Ovary (tissue), 7 donors: ENCODE measurements at regions not wholly inside any gene's neighbourhood (a gene's known extent, or its start where the extent isn't known, plus 50 kb on each side); places are given as distances from the start of the nearest gene placed in this dataset.

Source experiments
- DNase-seq, 5 donors: peaks; one replicate each; pipeline ENCODE4 v3.0.0-alpha.2; 2019 to 2020
- H3K27ac ChIP-seq, 2 donors: fragments of 200-600 bp; one replicate each; pipeline versions ENCODE4 v1.5.1 to v1.8.0; 2019 to 2022
- H3K27me3 ChIP-seq: fragments of 200-600 bp; one replicate; pipeline ENCODE4 v1.8.0; 2022
- H3K36me3 ChIP-seq: fragments of 200-600 bp; sonication (generic); one replicate; pipeline ENCODE4 v1.5.1; 2019
- H3K4me1 ChIP-seq: one replicate; pipeline ENCODE4 v1.8.1; 2013; ENCODE audit warnings: mild to moderate bottlenecking, moderate library complexity; ENCODE audit not compliant: insufficient read depth
- H3K4me3 ChIP-seq: fragments of 200-600 bp; sonication (generic); one replicate; pipeline ENCODE4 v1.5.1; 2017
- H3K9me3 ChIP-seq, 2 donors: fragments of 200-600 bp in 1 of 2; sonication (generic) in 1 of 2; one replicate each; pipeline versions ENCODE4 v1.5.1 to v1.8.1; 2013 to 2019; ENCODE audit warnings: mild to moderate bottlenecking in 1 of 2, moderate library complexity in 1 of 2
- EP300 ChIP-seq: sonication (generic); formaldehyde crosslinking; IDR thresholded peaks from one replicate; pipeline ENCODE4 v1.6.1; 2017; ENCODE audit warnings: antibody characterized with exemption
- POLR2A ChIP-seq: fragments of 450-650 bp; IDR thresholded peaks from one replicate; pipeline ENCODE4 v1.6.1; 2017; ENCODE audit warnings: antibody characterized with exemption, mild to moderate bottlenecking, moderate library complexity
- WGBS, 3 donors: extraction: QIAGEN DNeasy Blood & Tissue Kit in 1 of 3; methylation state at CpG; one replicate each; pipeline versions ENCODE4 v1.1.5 to v1.1.7; 2013 to 2017; 5-methylcytosine and 5-hydroxymethylcytosine counted together
- intact Hi-C, 4 donors: fragments of 100-400 bp; cut with DNase I; formaldehyde crosslinking; loops; one replicate each; pipeline versions ENCODE4 v1.11.0 to v1.15.1; 2022 to 2023
- TF ChIP-seq, protein P1 (sequence below), 3 donors: fragments of 450-650 bp in 2 of 3; fragments of 200-600 bp in 1 of 3; IDR thresholded peaks; one replicate each; pipeline versions ENCODE4 v1.5.1 to v1.8.0; 2016 to 2022; ENCODE audit warnings: antibody characterized with exemption in 3 of 3, mild to moderate bottlenecking in 1 of 3
- donor health status: DM: no; HTN: no; CAD: no; lungs with moderate emphysema.
- donor health status: DM: no; HTN: no; CAD: no.
- donor health status: Bipolar disorder and iron deficiency.
- donor health status: DM: no; HTN: no; CAD: no.
- donor health status: DM: yes; HTN: yes; CAD: no.

DNA sequence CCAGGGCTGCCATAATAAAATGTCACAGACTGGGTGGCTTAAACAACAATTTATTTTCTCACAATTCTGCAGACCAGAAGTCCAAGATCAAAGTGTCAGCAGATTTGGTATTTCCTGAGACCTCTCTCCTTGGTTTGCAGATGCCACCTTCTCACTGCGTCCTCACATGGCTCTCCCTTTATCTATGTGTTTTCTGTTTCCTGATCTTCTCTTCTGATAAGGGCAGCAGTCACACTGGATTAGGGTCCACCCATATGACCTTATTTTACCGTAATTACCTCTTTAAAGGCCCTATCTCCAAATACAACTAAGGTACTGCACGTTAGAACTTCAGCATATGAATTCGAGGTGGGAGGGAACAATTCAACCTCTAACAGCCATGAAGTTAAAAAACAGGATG, 238.9 kb upstream of the API5 start:
- H3K27ac ChIP-seq: no peak overlapping the region
- DNase-seq: no peak
- no peaks in the 10 kb centered on the region for H3K4me1 ChIP-seq
- H3K4me3 ChIP-seq: no peak overlapping the region
- WGBS, 3 donors: 51 to 67% (median 60%) methylated on average over 4 of the region's 4 CpGs
- TF ChIP-seq, protein P1, sequence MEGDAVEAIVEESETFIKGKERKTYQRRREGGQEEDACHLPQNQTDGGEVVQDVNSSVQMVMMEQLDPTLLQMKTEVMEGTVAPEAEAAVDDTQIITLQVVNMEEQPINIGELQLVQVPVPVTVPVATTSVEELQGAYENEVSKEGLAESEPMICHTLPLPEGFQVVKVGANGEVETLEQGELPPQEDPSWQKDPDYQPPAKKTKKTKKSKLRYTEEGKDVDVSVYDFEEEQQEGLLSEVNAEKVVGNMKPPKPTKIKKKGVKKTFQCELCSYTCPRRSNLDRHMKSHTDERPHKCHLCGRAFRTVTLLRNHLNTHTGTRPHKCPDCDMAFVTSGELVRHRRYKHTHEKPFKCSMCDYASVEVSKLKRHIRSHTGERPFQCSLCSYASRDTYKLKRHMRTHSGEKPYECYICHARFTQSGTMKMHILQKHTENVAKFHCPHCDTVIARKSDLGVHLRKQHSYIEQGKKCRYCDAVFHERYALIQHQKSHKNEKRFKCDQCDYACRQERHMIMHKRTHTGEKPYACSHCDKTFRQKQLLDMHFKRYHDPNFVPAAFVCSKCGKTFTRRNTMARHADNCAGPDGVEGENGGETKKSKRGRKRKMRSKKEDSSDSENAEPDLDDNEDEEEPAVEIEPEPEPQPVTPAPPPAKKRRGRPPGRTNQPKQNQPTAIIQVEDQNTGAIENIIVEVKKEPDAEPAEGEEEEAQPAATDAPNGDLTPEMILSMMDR (IDR thresholded peaks at IDR 0.05): no peak
- TF ChIP-seq EP300 (no peak), POLR2A (no peak)
- intact Hi-C loops: no loop called here
- no peaks in the 10 kb centered on the region for H3K9me3 ChIP-seq
- no peaks in the 10 kb centered on the region for H3K27me3 ChIP-seq
- H3K36me3 ChIP-seq: no peaks in the 10 kb centered on the region

GRCh38 chr11:43074810-43075209, 237.0 kb upstream of the API5 start:
- no peak overlapping the region for H3K4me3 ChIP-seq
- no peaks in the 10 kb centered on the region for H3K36me3 ChIP-seq
- intact Hi-C loops: no loop called here
- no peak for DNase-seq
- no peaks in the 10 kb centered on the region for H3K9me3 ChIP-seq
- no peaks in the 10 kb centered on the region for H3K27me3 ChIP-seq
- TF ChIP-seq POLR2A (no peak), EP300 (no peak)
- TF ChIP-seq, protein P1 (IDR thresholded peaks at IDR 0.05): no peak
- H3K4me1 ChIP-seq: no peaks in the 10 kb centered on the region
- H3K27ac ChIP-seq: no peak overlapping the region

DNA sequence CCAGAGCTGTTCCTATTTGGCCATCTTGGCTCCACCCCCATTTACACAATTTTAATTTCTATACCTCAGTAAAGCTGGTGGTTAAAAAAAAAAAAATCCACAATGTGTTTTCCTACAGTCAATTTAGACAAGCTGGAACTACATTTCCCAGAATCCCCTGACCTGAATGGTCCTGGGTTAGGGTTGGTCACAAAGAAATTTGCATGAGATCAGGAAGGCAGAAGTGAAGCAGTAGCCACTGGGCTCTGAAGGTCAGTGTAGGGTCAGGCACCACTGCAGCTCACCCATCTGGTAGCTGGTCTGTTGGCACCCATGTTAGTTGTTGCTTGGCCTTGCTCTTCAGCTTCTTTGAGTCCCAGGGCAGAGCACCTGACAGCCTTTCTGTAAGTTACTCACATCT, 210.7 kb upstream of the API5 start:
- intact Hi-C loops: no loop called here
- Histone ChIP-seq H3K4me3 (no peak overlapping the region), H3K36me3 (no peaks in the 10 kb centered on the region), H3K27ac (no peak overlapping the region), H3K27me3 (no peaks in the 10 kb centered on the region), H3K9me3 (no peaks in the 10 kb centered on the region), H3K4me1 (no peaks in the 10 kb centered on the region)
- DNase-seq: no peak
- TF ChIP-seq POLR2A: no peak
- TF ChIP-seq, protein P1 (IDR thresholded peaks at IDR 0.05): no peak

- no peaks in the 10 kb centered on the region for H3K9me3 ChIP-seq
- TF ChIP-seq EP300: no peak
- TF ChIP-seq, protein P1 (IDR thresholded peaks at IDR 0.05): no peak
- TF ChIP-seq POLR2A: no peak
- no peaks in the 10 kb centered on the region for H3K36me3 ChIP-seq
- H3K27me3 ChIP-seq: no peaks in the 10 kb centered on the region
- no peak overlapping the region for H3K27ac ChIP-seq
- WGBS, 3 donors: 30 to 37% (median 33%) methylated on average over 1 of the region's 1 CpG
- H3K4me1 ChIP-seq: no peaks in the 10 kb centered on the region
- no peak for DNase-seq
- H3K4me3 ChIP-seq: no peak overlapping the region
- intact Hi-C loops: no loop called here
Observed at GRCh38 chr11:43116071-43116470, 195.7 kb upstream of the API5 start.
